Tibial nerve (tissue), 4 donors: ENCODE measurements at regions not wholly inside any gene's neighbourhood (a gene's known extent, or its start where the extent isn't known, plus 50 kb on each side); places are given as distances from the start of the nearest gene placed in this dataset.

Experiments used
- DNase-seq, 2 donors: peaks; one replicate each; pipeline ENCODE4 v3.0.0-alpha.2; 2019; ENCODE audit warnings: low spot score in 2 of 2
- H3K27ac ChIP-seq, 4 donors: fragments of 200-600 bp; sonication (generic) in 3 of 4; one replicate each; pipeline ENCODE4 v1.5.1; 2017 to 2019; ENCODE audit warnings: mild to moderate bottlenecking in 1 of 4
- H3K27me3 ChIP-seq, 2 donors: fragments of 200-600 bp; sonication (generic) in 1 of 2; one replicate each; pipeline versions ENCODE4 v1.5.1 to v1.6.0; 2017 to 2019
- H3K36me3 ChIP-seq, 3 donors: fragments of 200-600 bp; sonication (generic); one replicate each; pipeline ENCODE4 v1.5.1; 2018 to 2019
- H3K4me1 ChIP-seq, 4 donors: fragments of 200-600 bp; sonication (generic) in 3 of 4; one replicate each; pipeline ENCODE4 v1.5.1; 2017 to 2019
- H3K4me3 ChIP-seq, 4 donors: fragments of 200-600 bp; sonication (generic) in 3 of 4; one replicate each; pipeline ENCODE4 v1.5.1; 2017 to 2019; ENCODE audit warnings: mild to moderate bottlenecking in 1 of 4, moderate library complexity in 1 of 4
- H3K9me3 ChIP-seq, 4 donors: fragments of 200-600 bp; sonication (generic) in 3 of 4; one replicate each; pipeline ENCODE4 v1.5.1; 2017 to 2019
- EP300 ChIP-seq, 2 donors: sonication (generic); formaldehyde crosslinking; IDR thresholded peaks; one replicate each; pipeline ENCODE4 v1.6.1; 2017; ENCODE audit warnings: antibody characterized with exemption in 2 of 2, mild to moderate bottlenecking in 1 of 2
- POLR2A ChIP-seq, 2 donors: fragments of 450-650 bp; IDR thresholded peaks; one replicate each; pipeline ENCODE4 v1.6.1; 2017; ENCODE audit warnings: antibody characterized with exemption in 2 of 2, mild to moderate bottlenecking in 2 of 2, moderate library complexity in 2 of 2
- WGBS, 2 donors: methylation state at CpG; one replicate each; pipeline ENCODE4 v1.1.5; 2018; 5-methylcytosine and 5-hydroxymethylcytosine counted together
- TF ChIP-seq, protein P1 (sequence below), 5 experiments: fragments of 200-600 bp in 3 of 5; fragments of 450-650 bp in 2 of 5; sonication (generic) in 3 of 5; IDR thresholded peaks; one replicate each; pipeline ENCODE4 v1.5.1; 2016 to 2019; ENCODE audit warnings: antibody characterized with exemption in 5 of 5, mild to moderate bottlenecking in 3 of 5, moderate library complexity in 2 of 5

DNA sequence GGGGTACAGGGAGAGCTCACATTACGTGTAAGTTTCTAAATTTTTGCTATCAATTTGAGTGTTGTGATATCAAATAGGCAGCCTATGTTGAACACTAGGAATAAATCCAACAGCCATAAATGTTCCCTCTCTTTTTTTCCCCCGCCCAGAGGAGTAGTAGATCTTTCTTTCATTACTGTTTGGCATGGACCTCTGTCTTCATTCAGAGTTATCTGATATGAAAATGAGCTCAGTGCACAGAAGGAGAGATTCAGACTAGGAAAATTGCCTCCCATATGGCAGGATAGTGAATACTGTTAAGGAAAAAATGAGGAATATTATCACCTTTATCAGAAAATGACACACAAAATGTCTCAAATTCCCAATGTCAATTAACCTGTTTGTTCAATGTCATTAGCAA, 110.0 kb upstream of the EYS start:
- Histone ChIP-seq H3K4me1 (no peaks in the 10 kb centered on the region), H3K27me3 (no peaks in the 10 kb centered on the region), H3K36me3 (no peaks in the 10 kb centered on the region), H3K4me3 (no peak overlapping the region), H3K9me3 (no peaks in the 10 kb centered on the region), H3K27ac (no peak overlapping the region)
- TF ChIP-seq, protein P1, sequence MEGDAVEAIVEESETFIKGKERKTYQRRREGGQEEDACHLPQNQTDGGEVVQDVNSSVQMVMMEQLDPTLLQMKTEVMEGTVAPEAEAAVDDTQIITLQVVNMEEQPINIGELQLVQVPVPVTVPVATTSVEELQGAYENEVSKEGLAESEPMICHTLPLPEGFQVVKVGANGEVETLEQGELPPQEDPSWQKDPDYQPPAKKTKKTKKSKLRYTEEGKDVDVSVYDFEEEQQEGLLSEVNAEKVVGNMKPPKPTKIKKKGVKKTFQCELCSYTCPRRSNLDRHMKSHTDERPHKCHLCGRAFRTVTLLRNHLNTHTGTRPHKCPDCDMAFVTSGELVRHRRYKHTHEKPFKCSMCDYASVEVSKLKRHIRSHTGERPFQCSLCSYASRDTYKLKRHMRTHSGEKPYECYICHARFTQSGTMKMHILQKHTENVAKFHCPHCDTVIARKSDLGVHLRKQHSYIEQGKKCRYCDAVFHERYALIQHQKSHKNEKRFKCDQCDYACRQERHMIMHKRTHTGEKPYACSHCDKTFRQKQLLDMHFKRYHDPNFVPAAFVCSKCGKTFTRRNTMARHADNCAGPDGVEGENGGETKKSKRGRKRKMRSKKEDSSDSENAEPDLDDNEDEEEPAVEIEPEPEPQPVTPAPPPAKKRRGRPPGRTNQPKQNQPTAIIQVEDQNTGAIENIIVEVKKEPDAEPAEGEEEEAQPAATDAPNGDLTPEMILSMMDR (IDR thresholded peaks at IDR 0.05): no peak
- TF ChIP-seq EP300 (IDR thresholded peaks at IDR 0.05) (no peak), POLR2A (IDR thresholded peaks at IDR 0.05) (no peak)
- no peak for DNase-seq
- 69 to 79% methylated on average over 2 of the region's 2 CpGs for WGBS, 2 donors

DNA sequence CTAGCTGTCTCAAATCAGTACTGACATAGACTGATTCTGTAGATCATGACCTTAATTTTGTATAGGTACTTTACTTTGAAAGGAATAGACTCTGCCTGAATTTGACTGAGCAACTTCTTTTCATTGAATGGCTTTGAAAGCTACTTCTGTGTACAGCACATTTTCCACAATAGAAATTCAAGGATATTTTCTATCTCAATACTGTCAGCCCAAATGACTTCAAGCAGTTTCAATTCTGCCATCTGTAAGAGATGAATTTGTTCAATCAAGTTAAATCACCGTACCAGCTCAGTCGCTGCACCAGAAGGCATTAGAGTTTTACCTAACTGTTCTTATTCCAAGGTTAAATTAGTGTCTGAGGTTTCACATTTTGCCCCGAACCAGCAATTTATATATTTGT, 107.0 kb upstream of the EYS start:
- TF ChIP-seq POLR2A (IDR thresholded peaks at IDR 0.05) (no peak), EP300 (IDR thresholded peaks at IDR 0.05) (no peak)
- TF ChIP-seq, protein P1 (IDR thresholded peaks at IDR 0.05): no peak
- Histone ChIP-seq H3K4me3 (no peak overlapping the region), H3K36me3 (no peaks in the 10 kb centered on the region), H3K27ac (no peak overlapping the region), H3K4me1 (no peaks in the 10 kb centered on the region), H3K9me3 (no peaks in the 10 kb centered on the region), H3K27me3 (no peaks in the 10 kb centered on the region)
- DNase-seq: no peak
- 72 to 76% methylated on average over 3 of the region's 3 CpGs for WGBS, 2 donors

DNA sequence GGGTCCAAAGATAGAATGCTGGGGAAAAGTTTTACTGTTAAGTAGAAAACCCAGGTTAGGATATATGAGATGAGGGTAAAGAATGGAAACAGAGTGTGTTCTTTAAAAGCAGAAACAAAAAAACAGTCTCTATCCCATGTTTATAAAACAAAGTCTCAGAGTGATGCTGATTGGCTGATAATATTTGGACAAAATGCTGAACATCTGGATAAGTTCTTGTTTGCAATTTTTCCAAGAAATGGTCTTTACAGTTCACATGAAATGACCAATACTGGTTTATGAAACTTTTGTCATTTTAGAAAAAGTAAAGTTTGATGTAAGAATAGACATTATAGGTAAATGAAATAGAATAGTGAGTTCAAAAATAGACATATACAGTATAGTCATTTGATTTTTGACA, 96.2 kb upstream of the EYS start:
- no peak overlapping the region for H3K4me3 ChIP-seq
- H3K36me3 ChIP-seq: no peaks in the 10 kb centered on the region
- H3K9me3 ChIP-seq: no peaks in the 10 kb centered on the region
- no peaks in the 10 kb centered on the region for H3K27me3 ChIP-seq
- TF ChIP-seq EP300 (IDR thresholded peaks at IDR 0.05): no peak
- TF ChIP-seq POLR2A (IDR thresholded peaks at IDR 0.05): no peak
- TF ChIP-seq, protein P1 (IDR thresholded peaks at IDR 0.05): no peak
- no peak for DNase-seq
- H3K4me1 ChIP-seq: no peaks in the 10 kb centered on the region
- H3K27ac ChIP-seq: no peak overlapping the region

DNA sequence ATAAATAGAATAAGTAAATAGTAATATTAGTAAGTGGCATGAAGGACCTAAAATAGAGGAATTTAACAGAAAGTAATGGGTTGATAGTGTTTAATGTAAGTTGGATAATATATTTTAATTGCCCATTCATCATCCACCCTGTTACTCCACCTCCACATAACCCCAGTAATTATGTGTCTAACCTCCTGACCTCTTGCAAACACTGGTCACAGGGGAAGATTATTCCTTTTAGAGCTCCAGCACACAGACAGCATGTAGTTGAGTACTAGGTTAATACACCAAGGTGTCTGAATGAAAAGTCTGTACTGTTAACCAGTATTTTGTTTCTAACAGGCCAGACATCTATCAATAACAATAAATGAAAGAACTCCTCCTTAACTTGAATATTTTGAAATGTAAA, 92.4 kb upstream of the EYS start:
- no peak for DNase-seq
- TF ChIP-seq POLR2A (IDR thresholded peaks at IDR 0.05): no peak
- no peak for TF ChIP-seq EP300 (IDR thresholded peaks at IDR 0.05)
- TF ChIP-seq, protein P1 (IDR thresholded peaks at IDR 0.05): no peak
- no peak overlapping the region for H3K27ac ChIP-seq
- no peaks in the 10 kb centered on the region for H3K4me1 ChIP-seq
- no peaks in the 10 kb centered on the region for H3K36me3 ChIP-seq
- no peaks in the 10 kb centered on the region for H3K27me3 ChIP-seq
- no peak overlapping the region for H3K4me3 ChIP-seq
- H3K9me3 ChIP-seq: no peaks in the 10 kb centered on the region

DNA sequence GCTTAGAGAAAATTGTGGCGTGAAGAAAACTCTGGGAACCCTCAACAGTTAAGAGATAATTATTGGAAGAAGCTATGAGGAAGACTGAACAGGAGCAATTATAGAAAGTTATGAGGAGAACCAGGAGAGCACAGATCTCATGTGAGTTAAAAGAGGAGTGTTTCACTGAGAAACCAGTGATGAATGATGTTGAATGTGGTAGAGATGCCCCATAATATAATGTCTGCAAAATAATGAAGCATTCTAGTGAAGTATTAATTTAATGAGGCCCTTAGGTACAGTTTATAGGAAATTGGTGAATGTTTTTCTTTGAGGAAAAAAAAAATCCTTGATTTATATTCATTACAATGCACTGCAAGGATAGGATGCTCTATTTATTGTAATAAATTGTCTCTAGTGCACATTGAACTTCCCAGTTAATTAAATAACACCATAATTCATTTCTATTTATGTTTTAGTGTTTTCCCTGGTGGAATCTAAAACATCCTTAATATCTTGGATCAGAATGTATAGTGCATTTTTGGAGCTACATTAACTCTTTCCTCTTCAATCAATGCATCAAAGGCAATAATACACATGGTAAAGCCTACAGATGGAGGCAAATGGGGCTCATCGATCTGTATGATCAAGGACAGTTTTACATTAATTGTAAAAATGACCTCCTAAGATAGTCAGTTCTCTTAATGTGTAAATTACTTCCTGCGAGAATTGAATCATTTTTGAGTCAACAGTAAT, 91.4 kb upstream of the EYS start:
- 84% methylated on average over 3 of the region's 3 CpGs for whole genome bisulfite sequencing, 2 donors
- no peaks in the 10 kb centered on the region for H3K36me3 ChIP-seq
- H3K4me1 ChIP-seq: no peaks in the 10 kb centered on the region
- no peak for DNase-seq
- H3K4me3 ChIP-seq: no peak overlapping the region
- H3K27ac ChIP-seq: no peak overlapping the region
- TF ChIP-seq EP300 (IDR thresholded peaks at IDR 0.05) (no peak), POLR2A (IDR thresholded peaks at IDR 0.05) (no peak)
- TF ChIP-seq, protein P1 (IDR thresholded peaks at IDR 0.05): no peak
- H3K27me3 ChIP-seq: no peaks in the 10 kb centered on the region
- H3K9me3 ChIP-seq: no peaks in the 10 kb centered on the region
